Glomerular visceral epithelial cell (primary cell): ENCODE measurements at regions not wholly inside any gene's neighbourhood (a gene's known extent, or its start where the extent isn't known, plus 50 kb on each side); places are given as distances from the start of the nearest gene placed in this dataset.
"Not testable (repeated sequence)": the region's sequence is repeated elsewhere in the genome, so short reads cannot be mapped to it uniquely, and the experiment has no call there.

Experiments
- DNase-seq: peaks from one replicate; pipeline ENCODE4 v3.0.0-alpha.2; 2016; ENCODE audit errors: extremely low spot score

- DNase-seq = not testable (repeated sequence)
Measured at GRCh38 chr10:63848871-63849270, 327.7 kb downstream of the REEP3 start.

DNA sequence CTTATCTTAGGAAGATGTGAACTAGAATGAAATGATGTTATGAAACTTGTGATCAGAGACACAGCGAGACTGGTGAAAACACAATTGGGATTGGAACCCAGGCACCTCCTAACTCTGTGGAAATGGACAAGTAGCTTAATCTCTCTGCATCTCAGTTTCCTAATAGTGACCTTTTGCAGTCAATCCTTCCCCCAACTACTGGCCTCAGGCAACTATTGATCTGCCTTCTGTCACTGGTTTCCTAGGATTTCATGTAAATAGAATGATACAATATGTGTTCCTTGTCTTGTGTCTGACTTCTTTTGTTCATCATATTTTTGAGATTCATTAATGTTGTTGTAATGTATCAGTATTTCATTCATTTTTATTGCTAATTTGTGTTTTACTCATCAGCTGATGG lies 341.7 kb downstream of the REEP3 start:
- DNase-seq = no peak

DNA sequence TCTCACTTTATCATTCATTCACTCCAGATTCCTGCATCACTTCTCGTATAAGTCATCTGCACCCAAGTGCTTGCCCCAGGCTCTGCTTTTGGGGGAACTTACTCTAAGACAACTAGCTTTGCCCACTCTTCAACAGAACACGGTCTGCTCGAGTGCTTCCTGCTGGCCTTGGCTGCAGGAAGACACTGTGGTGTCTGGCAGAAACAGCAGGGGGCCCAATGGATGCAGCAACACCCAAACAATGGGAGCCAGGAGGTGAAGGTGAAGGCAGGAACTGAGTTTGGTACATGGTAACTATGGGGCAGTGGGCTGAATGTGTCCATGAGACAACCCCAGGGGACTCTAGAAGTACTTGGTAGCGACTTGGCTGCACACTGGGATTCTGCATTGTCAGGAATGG lies 344.0 kb downstream of the REEP3 start:
- no peak for DNase-seq

DNA sequence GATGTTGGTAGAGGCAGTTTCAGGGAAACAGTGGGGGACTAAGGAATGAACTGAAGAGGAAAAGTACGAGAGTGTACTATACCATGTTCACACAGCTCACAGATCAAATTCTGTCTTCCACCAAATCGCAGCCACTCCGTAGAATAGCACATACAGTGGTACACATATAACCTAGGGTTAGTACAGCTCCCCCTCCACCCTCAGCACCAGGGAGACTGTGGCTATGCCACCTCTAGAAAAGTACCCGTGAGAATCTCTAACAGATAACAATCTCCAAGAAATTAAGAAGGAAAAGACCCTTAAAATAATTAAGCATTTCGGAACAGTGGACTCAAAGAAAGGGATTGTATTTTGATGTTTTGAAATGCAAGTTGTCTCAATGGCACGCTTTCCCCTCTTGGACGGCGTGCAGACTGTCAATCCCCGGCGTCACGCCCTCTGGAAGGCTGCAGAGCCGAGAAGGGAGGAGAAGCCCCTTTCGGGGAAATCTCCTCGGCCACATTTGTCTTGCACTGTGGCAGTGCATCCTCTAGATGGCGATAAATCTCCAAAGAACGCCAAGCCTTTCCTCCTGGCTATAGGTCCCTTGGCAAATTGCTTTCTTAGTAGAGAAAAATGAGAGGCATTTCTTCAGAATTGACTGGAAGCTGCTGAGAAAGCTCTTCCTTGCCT lies 345.0 kb downstream of the REEP3 start:
- peak; percentile 67 for DNase-seq

GRCh38 chr10:63866747-63867140 lies 345.5 kb downstream of the REEP3 start:
- peak; percentile 19 for DNase-seq

- DNase-seq = no peak
Measured at GRCh38 chr10:63878428-63878827, 357.2 kb downstream of the REEP3 start.

DNA sequence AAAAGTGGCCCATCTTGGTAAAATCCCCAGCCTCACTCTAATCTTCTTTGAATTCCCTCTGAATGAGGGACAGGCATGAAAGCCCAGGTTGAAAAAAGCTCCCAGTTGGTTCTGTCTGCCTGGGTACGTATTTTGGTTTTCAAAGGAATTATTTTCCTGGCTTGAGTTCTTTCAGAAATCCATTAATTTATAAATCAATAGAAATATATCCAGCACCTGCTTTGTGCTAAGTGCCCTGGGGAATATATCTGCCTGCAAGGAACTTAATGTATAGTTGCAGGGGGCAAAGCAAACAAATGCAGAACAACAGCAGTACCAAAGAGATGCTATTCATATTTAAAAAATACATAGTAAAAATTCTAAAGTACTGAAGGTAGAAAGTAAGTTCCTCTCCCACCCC lies 362.7 kb downstream of the REEP3 start:
- DNase-seq = no peak

DNA sequence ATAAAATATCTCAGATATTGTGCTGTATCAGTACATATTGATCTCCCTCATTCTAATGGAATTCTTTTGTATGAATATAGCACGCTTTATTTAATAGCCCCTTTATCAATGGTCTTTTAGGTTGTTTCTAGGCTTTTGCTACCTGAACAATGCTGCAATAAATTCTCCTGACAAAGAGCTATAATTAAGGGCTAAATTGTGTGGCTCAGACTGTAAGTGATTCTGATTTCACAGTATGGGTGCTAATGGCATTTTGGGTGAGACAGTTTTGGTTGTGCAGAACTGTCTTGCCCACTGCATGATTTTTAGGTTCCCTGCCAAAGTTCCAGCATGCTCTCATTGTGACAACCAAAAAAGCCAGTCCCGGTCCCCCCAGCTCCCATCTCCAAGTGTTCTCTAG lies 363.2 kb downstream of the REEP3 start:
- no peak for DNase-seq

DNA sequence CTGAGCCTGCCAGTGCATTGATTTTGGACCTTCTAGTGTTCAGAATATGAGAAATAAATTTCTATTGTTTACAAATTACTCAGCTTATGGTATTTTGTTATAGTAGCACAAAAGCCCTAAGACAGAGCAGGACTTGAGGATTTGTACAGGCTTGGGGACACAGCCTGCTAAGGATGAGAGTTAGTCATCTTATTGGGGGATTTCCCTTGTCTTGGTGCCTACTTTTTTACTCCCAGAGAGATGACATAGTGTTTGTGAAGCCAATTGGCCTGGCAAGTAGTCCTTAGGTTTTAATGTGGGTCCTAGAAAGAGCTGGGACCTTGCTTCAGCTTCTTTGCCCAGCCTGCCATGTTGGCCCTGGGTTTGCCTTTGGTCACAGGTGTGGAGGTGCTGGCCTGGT lies 364.0 kb downstream of the REEP3 start:
- DNase-seq = peak; percentile 33

GRCh38 chr10:63886281-63887022 lies 365.3 kb downstream of the REEP3 start:
- no peak for DNase-seq

DNA sequence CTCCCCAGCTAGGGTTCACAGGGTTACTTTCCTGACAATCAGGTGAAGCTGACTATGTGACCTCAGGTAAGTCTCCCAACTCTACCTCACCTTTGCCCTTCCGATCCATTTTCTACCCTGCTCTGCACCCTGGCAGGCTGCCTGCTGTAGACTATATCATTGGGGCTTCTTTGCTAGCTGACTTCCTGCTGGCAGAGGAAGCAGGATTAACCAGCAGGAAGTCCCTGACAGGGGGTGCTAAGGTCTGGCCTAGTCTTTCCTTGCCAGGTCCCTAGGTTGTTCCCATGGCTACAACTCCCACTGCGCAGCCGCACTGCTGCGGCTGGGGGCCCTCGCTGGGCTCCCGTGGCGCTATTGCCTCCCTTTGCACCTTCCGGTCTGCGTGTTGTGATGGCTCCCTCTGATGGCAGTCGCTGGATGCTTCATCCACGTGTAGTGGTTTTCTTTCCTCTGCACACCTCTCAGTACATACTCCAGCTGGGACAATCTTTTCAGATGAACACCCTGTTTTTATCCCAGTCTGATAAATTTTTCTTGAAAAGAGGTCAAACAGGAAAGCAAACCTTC lies 365.9 kb downstream of the REEP3 start:
- DNase-seq = no peak

DNA sequence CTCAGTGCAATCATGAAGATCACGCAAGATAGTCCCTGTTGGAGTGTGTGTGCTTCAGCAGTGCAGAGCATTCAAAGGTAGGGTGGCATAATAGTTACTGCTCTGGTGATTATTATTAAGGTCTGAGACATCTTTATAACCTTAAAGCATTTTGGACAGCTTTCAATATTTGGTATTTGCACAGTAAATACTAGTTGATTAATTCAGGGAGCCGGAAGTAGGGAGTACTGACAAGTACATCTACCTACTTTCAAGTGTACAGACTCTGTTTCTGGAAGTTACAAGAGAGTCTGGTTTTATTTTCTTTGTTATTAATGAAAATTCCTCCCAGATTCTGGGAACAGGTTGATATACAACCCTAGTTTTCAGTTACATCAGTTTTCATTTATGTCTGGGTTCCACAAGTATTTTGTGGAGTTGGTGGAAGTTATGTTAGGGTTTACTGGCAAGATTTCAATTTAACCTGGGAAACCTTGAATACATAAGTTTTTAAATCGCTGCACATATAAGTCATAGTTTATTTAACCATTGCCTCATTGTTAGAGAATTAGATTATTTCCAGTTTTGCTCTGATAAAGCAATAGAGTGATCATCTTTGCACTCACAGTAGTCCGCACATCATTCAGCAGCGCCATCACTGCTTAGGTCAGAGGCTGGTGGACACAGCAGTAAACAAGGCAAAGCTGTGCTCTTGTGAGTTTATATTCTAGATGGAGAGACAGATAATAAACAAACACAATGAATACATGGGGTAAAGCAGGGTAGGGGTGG lies 366.6 kb downstream of the REEP3 start:
- DNase-seq = no peak

DNA sequence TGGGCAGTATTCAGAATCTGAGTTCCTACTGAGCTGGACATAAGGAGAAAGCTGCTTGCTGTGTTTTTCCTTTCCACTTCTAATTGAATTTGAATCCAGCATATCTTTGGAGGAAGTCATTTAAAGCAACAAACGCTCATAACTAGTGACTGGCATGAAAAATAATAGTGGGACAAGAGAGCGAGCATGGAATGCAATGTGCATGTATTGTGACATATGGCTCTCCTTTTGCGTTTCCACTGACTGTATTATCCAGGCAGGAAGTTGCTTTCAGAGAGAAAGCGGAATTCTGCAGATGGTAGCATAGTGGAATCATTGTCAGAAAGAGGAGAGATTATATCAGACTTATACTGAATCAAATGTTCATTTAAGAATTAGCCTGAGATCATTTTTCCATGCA lies 368.6 kb downstream of the REEP3 start:
- DNase-seq = no peak

- no peak for DNase-seq
Measured at GRCh38 chr10:63896992-63897391, 375.8 kb downstream of the REEP3 start.

GRCh38 chr10:63899673-63900300 lies 378.6 kb downstream of the REEP3 start:
- no peak for DNase-seq

DNA sequence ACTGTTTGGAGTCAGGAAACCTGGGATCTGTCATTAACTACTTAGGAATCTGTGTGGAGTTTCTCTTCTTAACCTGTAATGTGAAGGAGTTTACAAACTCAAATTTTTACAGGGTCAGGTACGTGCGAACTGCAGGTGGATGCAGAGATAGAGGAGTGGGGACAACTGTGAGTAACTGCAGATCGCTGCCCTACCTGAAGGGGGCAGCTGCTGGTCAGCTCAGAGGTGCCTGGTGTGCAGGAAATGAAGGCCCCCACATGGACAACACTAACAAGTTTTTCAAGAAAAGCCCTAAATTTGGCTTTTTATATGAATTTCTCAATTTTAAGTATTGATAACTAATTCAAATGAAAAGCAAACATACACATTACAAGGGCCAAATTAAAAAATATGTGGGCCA lies 380.0 kb downstream of the REEP3 start:
- no peak for DNase-seq

GRCh38 chr10:63901881-63902280 lies 380.7 kb downstream of the REEP3 start:
- DNase-seq = no peak

DNA sequence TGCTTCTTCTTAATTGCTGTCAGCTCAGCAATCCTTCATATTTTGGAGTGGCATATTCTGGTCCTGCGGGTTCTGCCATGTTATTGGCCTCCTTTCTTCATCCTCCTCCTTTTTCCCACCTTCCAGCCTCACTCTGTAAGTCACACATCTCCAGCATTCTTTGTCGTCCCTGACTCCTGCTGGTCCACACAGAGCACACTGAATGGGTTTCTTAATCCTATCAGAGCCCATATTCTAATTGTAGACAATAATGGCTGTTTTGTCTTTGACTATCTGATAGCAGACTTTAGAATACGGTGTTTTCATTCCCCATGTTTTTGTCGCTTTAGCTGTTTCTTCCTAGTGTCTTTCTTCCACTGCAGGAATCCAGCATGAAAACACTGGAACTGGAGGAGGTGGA lies 389.6 kb downstream of the REEP3 start:
- DNase-seq = no peak

- DNase-seq = no peak
Measured at GRCh38 chr10:63915240-63915639, 394.0 kb downstream of the REEP3 start.

DNA sequence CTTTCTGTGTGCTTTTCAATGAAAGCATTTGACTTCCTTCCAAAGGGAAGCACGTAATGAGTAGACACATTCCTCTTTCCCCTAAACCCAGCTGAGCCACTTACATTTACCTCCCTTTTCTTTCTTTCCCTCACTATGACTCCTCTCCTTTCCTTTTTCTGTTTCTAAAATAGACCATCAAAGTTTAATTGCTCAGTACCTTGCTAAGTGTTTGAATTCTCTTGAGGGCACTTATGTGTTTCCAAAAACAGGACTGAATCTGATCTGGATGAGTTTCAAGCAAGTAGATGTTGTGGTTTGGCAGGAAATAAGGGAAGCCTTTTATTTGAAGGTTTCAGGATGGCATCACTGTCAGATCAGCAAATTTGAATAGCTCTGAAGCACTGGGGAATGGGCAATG lies 396.2 kb downstream of the REEP3 start:
- no peak for DNase-seq

DNA sequence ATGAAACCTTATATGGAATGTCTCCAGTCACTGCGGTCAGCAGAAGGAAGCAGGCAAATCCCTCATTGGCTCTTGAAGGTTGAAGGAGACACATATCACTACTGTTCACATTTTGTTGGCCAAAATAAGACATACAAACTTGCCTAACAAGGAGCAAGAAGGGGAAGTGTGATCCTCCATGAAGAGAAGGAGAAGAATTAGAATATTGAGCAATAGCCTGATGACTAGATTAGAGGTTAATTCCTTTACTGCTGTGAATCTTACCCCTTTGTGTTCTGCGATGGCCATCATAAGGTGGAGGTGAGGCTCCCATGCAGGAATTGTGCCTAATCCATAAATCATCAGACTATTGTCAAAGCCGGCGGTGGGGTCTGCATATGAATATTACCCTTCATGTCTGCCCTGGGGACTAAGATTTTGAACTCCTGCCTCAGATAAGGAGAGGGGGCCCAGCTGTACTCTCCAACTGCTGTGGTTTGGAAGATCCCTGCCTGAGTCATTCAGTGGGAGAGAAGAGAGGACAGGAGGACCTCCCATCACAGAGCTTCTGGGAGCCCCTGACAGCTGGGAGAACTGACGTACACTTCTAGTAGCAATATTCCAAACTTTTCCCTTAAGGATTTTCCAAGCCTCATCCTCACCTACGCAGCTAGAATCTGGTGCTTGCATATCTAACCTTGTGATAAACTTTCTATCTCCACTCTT lies 398.5 kb downstream of the REEP3 start:
- no peak for DNase-seq
